Karpas-422 (cell line): ENCODE measurements at regions not wholly inside any gene's neighbourhood (a gene's known extent, or its start where the extent isn't known, plus 50 kb on each side); places are given as distances from the start of the nearest gene placed in this dataset.

Experiments
- DNase-seq: peaks from one replicate; pipeline ENCODE4 v3.0.0-alpha.2; 2015
- H2AFZ ChIP-seq: fragments of 200-600 bp; sonication (generic); 2 replicates; pipeline ENCODE4 v1.6.1; 2014; ENCODE audit warnings: antibody characterized with exemption, low read length, mixed read lengths
- H3K27ac ChIP-seq: fragments of 200-600 bp; sonication (generic); 2 replicates; pipeline ENCODE4 v1.5.1; 2014; ENCODE audit warnings: mild to moderate bottlenecking, low read length, moderate library complexity
- H3K27me3 ChIP-seq: fragments of 200-600 bp; sonication (generic); 2 replicates; pipeline ENCODE4 v1.6.1; 2014; ENCODE audit warnings: low read length, mixed read lengths
- H3K36me3 ChIP-seq: fragments of 200-600 bp; sonication (generic); 2 replicates; pipeline ENCODE4 v1.6.1; 2014; ENCODE audit warnings: low read length, mixed read lengths; ENCODE audit not compliant: insufficient read depth
- H3K4me1 ChIP-seq: fragments of 200-600 bp; sonication (generic); 2 replicates; pipeline ENCODE4 v1.6.1; 2014; ENCODE audit warnings: mild to moderate bottlenecking, low read length, mixed read lengths
- H3K4me2 ChIP-seq: fragments of 200-600 bp; sonication (generic); 2 replicates; pipeline ENCODE4 v1.6.1; 2014; ENCODE audit warnings: low read length, low read depth, mild to moderate bottlenecking; ENCODE audit not compliant: poor library complexity, severe bottlenecking
- H3K4me3 ChIP-seq: fragments of 200-600 bp; sonication (generic); 2 replicates; pipeline ENCODE4 v1.5.1; 2014; ENCODE audit warnings: mild to moderate bottlenecking, antibody characterized with exemption, low read length, mixed read lengths
- H3K79me2 ChIP-seq: fragments of 200-600 bp; sonication (generic); 2 replicates; pipeline ENCODE4 v1.6.1; 2014; ENCODE audit warnings: mild to moderate bottlenecking, low read length, mixed read lengths
- H3K9ac ChIP-seq: fragments of 200-600 bp; sonication (generic); 2 replicates; pipeline ENCODE4 v1.6.0; 2014; ENCODE audit warnings: low read length
- H3K9me2 ChIP-seq: fragments of 200-600 bp; sonication (generic), shearing (Covaris generic); replicated peaks from 2 replicates; pipeline ENCODE4 v1.6.0; 2014; ENCODE audit warnings: mild to moderate bottlenecking, low read length, moderate library complexity; ENCODE audit not compliant: insufficient read depth
- H3K9me3 ChIP-seq: fragments of 300-700, 200-600 bp; sonication (generic); 2 replicates; pipeline ENCODE4 v1.6.1; 2014; ENCODE audit warnings: low read length, mixed read lengths
- H4K20me1 ChIP-seq: fragments of 200-600 bp; sonication (generic); 2 replicates; pipeline ENCODE4 v1.6.1; 2014; ENCODE audit warnings: mild to moderate bottlenecking, antibody characterized with exemption, low read length, low read depth; ENCODE audit not compliant: insufficient read depth

DNA sequence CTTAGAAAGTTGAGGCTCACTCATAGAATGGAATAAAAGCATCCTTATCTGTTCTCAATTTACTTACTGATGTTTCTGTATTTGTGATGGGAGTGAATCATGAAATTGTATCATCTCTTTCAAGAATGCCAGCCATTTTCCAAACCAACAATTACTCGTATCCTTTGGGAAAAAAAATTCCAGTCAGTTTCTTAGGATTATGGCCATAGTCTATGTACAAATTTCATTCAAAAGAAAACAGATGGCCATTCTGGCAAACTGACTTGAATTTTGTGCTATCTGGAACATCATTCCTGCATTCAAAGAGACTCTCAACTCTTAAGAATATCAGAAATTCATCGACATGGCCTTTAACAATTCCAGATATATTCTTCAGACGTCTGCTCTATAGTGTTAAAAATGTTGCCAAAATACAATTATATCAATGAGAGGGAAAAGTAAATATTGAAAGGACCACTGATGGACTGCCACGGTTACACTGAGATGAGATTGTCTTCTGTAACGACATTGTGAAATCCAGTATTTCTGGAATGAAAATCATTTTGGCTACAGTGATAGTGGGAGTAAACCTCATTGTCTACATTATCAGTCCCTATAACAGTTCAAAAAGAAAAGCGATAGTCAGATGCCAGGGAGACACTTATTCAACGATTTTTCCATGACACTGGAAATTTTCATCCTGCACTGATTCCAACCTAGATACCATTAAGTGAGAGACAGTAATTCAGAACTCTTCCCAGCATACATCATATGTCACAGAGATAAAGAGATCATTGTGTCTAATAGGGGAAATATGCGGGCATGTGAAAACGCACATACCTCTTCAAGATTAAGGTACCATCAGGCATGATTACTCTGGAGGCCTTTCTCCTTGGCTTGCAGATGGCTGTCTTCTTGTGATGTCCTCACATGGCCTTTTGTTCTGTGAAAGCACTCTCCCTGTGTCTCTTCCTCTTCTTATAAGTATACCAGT is 953.8 kb upstream of the ALCAM start:
- Histone ChIP-seq H3K9me2 (no peaks in the 10 kb centered on the region), H3K4me3 (no peak overlapping the region), H2AFZ (no peak overlapping the region), H4K20me1 (no peaks in the 10 kb centered on the region), H3K27ac (no peak overlapping the region), H3K36me3 (no peaks in the 10 kb centered on the region), H3K27me3 (no peaks in the 10 kb centered on the region), H3K79me2 (no peaks in the 10 kb centered on the region), H3K9ac (no peak overlapping the region), H3K9me3 (no peaks in the 10 kb centered on the region), H3K4me2 (no peak overlapping the region), H3K4me1 (no peaks in the 10 kb centered on the region)
- no peak for DNase-seq

DNA sequence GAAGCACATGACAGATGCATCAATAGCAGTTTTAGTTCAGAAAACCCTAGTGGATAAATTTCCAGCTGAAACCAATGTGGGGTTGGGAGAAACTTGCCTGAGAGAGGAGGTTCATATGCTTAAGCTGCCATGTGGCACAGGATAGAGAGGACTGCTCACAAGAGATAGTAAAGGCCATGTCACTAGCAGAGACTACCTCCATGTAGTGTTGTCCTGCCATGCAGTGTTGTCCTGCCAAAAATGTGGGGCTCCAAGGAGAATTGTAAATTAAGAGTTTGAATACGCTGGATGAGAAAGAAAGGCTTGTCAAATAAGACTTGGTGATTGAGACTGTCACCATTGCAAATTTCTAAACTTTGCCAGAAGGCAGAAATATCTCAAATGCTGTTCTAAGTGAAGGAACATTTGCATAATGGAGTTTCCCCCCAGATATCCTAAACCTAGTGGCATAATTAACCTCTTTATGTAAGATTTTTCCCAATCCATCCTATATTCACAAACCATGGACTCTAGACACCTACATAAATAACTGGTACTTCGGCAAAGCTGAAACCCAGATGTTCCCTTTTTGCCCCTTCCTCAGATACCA is 938.3 kb upstream of the ALCAM start:
- Histone ChIP-seq H3K4me3 (no peak overlapping the region), H3K9me2 (no peaks in the 10 kb centered on the region), H3K9me3 (no peaks in the 10 kb centered on the region), H3K27me3 (no peaks in the 10 kb centered on the region), H2AFZ (no peak overlapping the region), H3K27ac (no peak overlapping the region), H4K20me1 (no peaks in the 10 kb centered on the region), H3K36me3 (no peaks in the 10 kb centered on the region), H3K9ac (no peak overlapping the region), H3K4me1 (no peaks in the 10 kb centered on the region), H3K4me2 (no peak overlapping the region), H3K79me2 (no peaks in the 10 kb centered on the region)
- DNase-seq = no peak

DNA sequence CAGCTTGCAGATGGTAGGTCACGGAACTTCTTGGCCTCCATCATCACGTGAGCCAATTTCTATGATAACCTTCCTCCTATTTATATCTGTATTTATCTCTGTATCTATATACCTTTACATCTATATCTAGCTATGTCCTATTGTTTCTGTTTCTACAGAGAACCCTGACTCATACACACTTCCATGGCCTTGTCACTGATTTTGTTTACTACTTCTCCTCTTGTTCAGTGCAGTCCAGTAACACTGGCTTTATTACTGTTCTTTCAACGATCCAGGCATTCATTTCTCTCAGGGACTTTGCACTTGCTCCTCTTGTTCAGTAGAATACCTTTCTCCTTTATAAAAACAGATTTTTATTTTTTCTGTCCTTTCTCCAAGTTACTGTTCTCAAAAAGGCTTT is 937.0 kb upstream of the ALCAM start:
- Histone ChIP-seq H3K9me2 (no peaks in the 10 kb centered on the region), H2AFZ (no peak overlapping the region), H3K9ac (no peak overlapping the region), H3K27me3 (no peaks in the 10 kb centered on the region), H4K20me1 (no peaks in the 10 kb centered on the region), H3K27ac (no peak overlapping the region), H3K4me2 (no peak overlapping the region), H3K4me1 (no peaks in the 10 kb centered on the region), H3K4me3 (no peak overlapping the region), H3K9me3 (no peaks in the 10 kb centered on the region), H3K79me2 (no peaks in the 10 kb centered on the region), H3K36me3 (no peaks in the 10 kb centered on the region)
- DNase-seq = no peak

DNA sequence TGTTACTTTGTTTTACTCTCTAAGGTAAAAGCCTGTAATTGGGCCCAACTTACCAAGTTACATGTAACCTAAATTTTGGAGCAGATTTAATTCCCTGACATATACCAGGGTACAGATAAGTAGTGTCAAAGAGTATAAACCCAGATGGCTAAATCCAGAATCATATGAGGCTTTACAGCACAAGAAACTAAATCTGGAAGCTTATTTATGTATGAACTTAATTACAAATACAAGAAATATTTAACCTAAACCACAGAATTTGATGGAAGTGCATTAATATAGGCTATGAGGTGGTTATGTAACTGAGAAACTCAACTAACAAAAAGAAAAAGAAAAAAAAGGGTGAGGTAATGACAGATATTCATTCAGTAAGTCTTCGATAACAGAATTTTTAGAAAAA is 930.2 kb upstream of the ALCAM start:
- Histone ChIP-seq H3K9me2 (0 out of 2 replicates have a peak, but pooled peaks cover 4% of the 10 kb centered on the region), H3K27ac (no peak overlapping the region), H3K4me3 (no peak overlapping the region), H3K9me3 (no peaks in the 10 kb centered on the region), H3K9ac (no peak overlapping the region), H3K27me3 (peaks cover 2% of the 10 kb centered on the region; the same call in 1 of the 2 replicates), H3K36me3 (no peaks in the 10 kb centered on the region), H2AFZ (no peak overlapping the region), H3K4me1 (peaks cover 3% of the 10 kb centered on the region), H3K79me2 (no peaks in the 10 kb centered on the region), H3K4me2 (no peak overlapping the region), H4K20me1 (no peaks in the 10 kb centered on the region)
- DNase-seq = no peak

DNA sequence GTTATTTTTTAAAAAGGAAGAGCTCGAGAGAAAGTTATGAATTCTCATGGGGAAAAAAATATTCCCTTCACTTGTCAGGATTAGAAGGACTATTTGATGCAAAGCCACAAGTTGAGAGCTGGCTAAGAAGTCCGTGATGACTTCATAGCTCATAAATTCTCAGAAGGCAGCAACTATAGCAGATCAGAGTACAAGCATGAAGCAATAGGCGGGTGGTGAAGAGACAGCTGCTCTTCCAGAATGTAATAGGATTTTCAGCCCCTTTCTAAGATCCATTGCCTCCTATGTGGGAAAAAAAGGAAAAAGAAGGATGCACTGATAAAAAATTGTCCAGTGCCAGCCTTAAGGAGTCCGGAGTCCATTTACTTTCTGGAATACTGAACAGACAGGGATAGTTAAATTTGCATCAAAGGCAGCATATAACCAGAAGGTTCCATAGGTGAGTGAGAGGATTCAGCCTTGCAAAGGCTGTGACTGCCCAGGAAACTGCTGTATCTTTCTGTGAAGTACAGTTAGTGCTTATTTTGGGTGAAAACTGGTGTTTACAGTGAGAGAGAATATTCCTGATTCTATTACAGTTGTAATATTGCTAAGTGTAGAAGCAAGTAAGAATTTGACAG is 929.5 kb upstream of the ALCAM start:
- Histone ChIP-seq H3K9me3 (no peaks in the 10 kb centered on the region), H3K79me2 (no peaks in the 10 kb centered on the region)

DNA sequence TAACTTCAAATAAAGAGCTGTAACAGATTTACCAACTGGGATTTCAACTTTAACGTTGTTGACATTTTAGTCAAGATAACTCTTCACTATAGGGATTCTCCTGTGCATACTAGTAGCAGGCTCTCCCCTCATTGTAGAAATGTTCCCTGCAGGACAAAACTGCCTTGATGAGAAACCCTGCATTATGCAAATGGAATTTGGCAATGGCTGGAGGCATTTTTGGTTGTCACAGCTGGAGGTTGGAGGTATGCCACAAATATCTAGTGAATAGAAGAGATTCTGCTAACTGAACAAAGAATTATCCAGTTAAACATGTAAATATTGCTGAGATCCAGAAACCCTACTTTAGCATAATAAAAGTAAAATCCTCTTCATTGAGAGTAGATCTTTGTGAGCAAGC is 928.8 kb upstream of the ALCAM start:
- Histone ChIP-seq H3K27me3 (peaks cover 2% of the 10 kb centered on the region; the same call in 1 of the 2 replicates), H4K20me1 (no peaks in the 10 kb centered on the region), H2AFZ (no peak overlapping the region), H3K27ac (no peak overlapping the region), H3K4me2 (no peak overlapping the region), H3K4me1 (peaks cover 3% of the 10 kb centered on the region), H3K9me3 (no peaks in the 10 kb centered on the region), H3K9me2 (0 out of 2 replicates have a peak, but pooled peaks cover 4% of the 10 kb centered on the region), H3K79me2 (no peaks in the 10 kb centered on the region), H3K4me3 (no peak overlapping the region), H3K36me3 (no peaks in the 10 kb centered on the region), H3K9ac (no peak overlapping the region)
- no peak for DNase-seq

More for the DNA sequence above, 929.5 kb upstream of the ALCAM start:
- Histone ChIP-seq H3K4me3 (no peak overlapping the region), H3K36me3 (no peaks in the 10 kb centered on the region), H3K9ac (no peak overlapping the region), H3K4me1 (peaks cover 3% of the 10 kb centered on the region), H3K27ac (no peak overlapping the region), H3K27me3 (peaks cover 2% of the 10 kb centered on the region; the same call in 1 of the 2 replicates), H3K4me2 (no peak overlapping the region), H3K9me2 (0 out of 2 replicates have a peak, but pooled peaks cover 4% of the 10 kb centered on the region), H4K20me1 (no peaks in the 10 kb centered on the region), H2AFZ (no peak overlapping the region)
- no peak for DNase-seq

DNA sequence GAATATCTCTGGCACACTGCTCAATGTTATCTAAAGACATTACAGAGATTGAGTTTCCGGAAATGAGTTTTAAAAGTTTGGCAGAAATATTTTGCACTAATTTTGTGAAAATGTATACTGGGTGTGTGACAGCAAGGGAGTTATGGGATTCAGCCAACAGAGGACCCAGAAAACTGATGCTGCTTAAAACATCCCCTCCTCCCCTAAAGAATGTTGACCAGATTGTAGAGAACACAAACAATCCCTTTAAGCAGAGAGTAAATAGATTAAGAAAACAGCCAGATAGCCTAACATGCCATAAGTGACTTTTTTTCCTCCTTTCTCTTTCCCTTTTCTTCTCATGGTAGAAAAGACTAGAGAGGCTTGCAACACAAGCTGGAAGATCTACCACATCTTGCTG is 928.0 kb upstream of the ALCAM start:
- Histone ChIP-seq H3K4me2 (no peak overlapping the region), H3K9ac (no peak overlapping the region), H3K36me3 (no peaks in the 10 kb centered on the region), H2AFZ (no peak overlapping the region), H3K4me1 (peaks cover 3% of the 10 kb centered on the region), H3K9me2 (0 out of 2 replicates have a peak, but pooled peaks cover 4% of the 10 kb centered on the region), H3K27ac (no peak overlapping the region), H4K20me1 (no peaks in the 10 kb centered on the region), H3K4me3 (no peak overlapping the region), H3K27me3 (peaks cover 2% of the 10 kb centered on the region; the same call in 1 of the 2 replicates), H3K79me2 (no peaks in the 10 kb centered on the region), H3K9me3 (no peaks in the 10 kb centered on the region)
- DNase-seq = no peak
